GM12878 (cell line): ENCODE measurements at regions not wholly inside any gene's neighbourhood (a gene's known extent, or its start where the extent isn't known, plus 50 kb on each side); places are given as distances from the start of the nearest gene placed in this dataset.

Experiments
- BHLHE40 ChIP-seq, 2 experiments: fragments of 450-650 bp in 1 of 2; IDR thresholded peaks; 2 replicates each; pipeline ENCODE4 v1.6.1; 2011 to 2017; ENCODE audit warnings: low read depth in 2 of 2, borderline replicate concordance in 1 of 2, improper control_type of control experiment in 1 of 2, low read length in 1 of 2, mild to moderate bottlenecking in 1 of 2
- CTCF ChIP-seq, 3 experiments: IDR thresholded peaks in 2 of 3; conservative IDR thresholded peaks in 1 of 3; 2 replicates each; pipeline ENCODE4 v1.5.1; 2011; ENCODE audit warnings: low read depth in 3 of 3, low read length in 3 of 3, mild to moderate bottlenecking in 3 of 3, control low read depth in 2 of 3, moderate library complexity in 2 of 3, inconsistent platforms in 1 of 3, mixed read lengths in 1 of 3; ENCODE audit not compliant: control insufficient read depth in 2 of 3, insufficient read depth in 1 of 3; ENCODE audit errors: extremely low read depth in 1 of 3
- DPF2 ChIP-seq: fragments of 450-650 bp; IDR thresholded peaks from 2 replicates; pipeline ENCODE4 v1.6.1; 2017; ENCODE audit warnings: mild to moderate bottlenecking
- GABPA ChIP-seq: IDR thresholded peaks from 2 replicates; pipeline ENCODE4 v1.6.1; 2014; ENCODE audit warnings: antibody characterized with exemption, low read depth, mild to moderate bottlenecking, inconsistent platforms
- KLF5 ChIP-seq: fragments of 450-650 bp; IDR thresholded peaks from 2 replicates; pipeline ENCODE4 v1.6.1; 2014; ENCODE audit warnings: mild to moderate bottlenecking; ENCODE audit not compliant: partially characterized antibody
- USF2 ChIP-seq: IDR thresholded peaks from 2 replicates; pipeline ENCODE4 v1.6.1; 2011; ENCODE audit warnings: low read depth, low read length, improper control_type of control experiment, borderline replicate concordance
- ZNF24 ChIP-seq: fragments of 450-650 bp; IDR thresholded peaks from 2 replicates; pipeline ENCODE4 v1.6.1; 2017; ENCODE audit warnings: antibody characterized with exemption, mild to moderate bottlenecking

- TF ChIP-seq DPF2 = no peak
- TF ChIP-seq CTCF (IDR thresholded peaks at IDR 0.05 in 2 of 3, conservative IDR thresholded peaks at IDR 0.05 in 1 of 3; ENCODE audit: control insufficient read depth in 2 of 3, extremely low read depth in 1 of 3, insufficient read depth in 1 of 3, low read depth in 3 of 3, low read length in 3 of 3) = no peak
- no peak for TF ChIP-seq BHLHE40 (IDR thresholded peaks at IDR 0.05; ENCODE audit: borderline replicate concordance in 1 of 2, low read depth in 2 of 2, low read length in 1 of 2)
- no peak for TF ChIP-seq KLF5
- no peak for TF ChIP-seq USF2
- TF ChIP-seq ZNF24 = no peak
- no peak for TF ChIP-seq GABPA
Measured at GRCh38 chr13:112165712-112166111, 98.8 kb downstream of the SOX1 start.
